ENCODE measurements at regions not wholly inside any gene's neighbourhood (a gene's known extent, or its start where the extent isn't known, plus 50 kb on each side); places are given as distances from the start of the nearest gene placed in this dataset.

GRCh38 chr3:124586126-124587052, 143.9 kb upstream of the UMPS start:
- peaks cover 66% of the 10 kb centered on the region for H3K4me1 ChIP-seq (ENCODE audit: insufficient read depth, low read length)
- in situ Hi-C loops (cut with HindIII; ENCODE audit: extremely low pct_ligation_motif_present, low pct_unique_long_range_greater_than_20kb), result loop anchor here (5.0 kb wide), 1 partner anchor 36 kb away; no protein-coding TSS in a partner anchor
- ATAC-seq, result peak; percentile 27
- H3K27ac ChIP-seq (ENCODE audit: extremely low read length, insufficient read depth, low read length), result peak overlapping the region; percentile 16
- peak overlapping the region; percentile 73 to 89 (median 80) for H3K4me3 ChIP-seq (replicated peaks in 1 of 3; ENCODE audit: insufficient read depth in 1 of 3, low read depth in 2 of 3, low read length in 3 of 3)
- no peaks in the 10 kb centered on the region for H4K20me1 ChIP-seq (ENCODE audit: insufficient read depth, low read length)
- no peaks in the 10 kb centered on the region; a peak in 1 of 5 replicates for H3K27me3 ChIP-seq (ENCODE audit: control insufficient read depth in 1 of 2, insufficient read depth in 2 of 2, low read length in 2 of 2)
- intact Hi-C loops (cut with micrococcal nuclease; ENCODE audit: unreplicated experiment), result loop anchor here (5.0 kb wide), 1 partner anchor 51 kb away; no protein-coding TSS in a partner anchor
- BruUV-seq (replicated peaks), result no TSS peak
- no peak for FAIRE-seq
- 23% methylated on average over 18 of the region's 21 CpGs for WGBS (ENCODE audit: low lambda C conversion rate)
- H2AFZ ChIP-seq (ENCODE audit: low read length), result no peak overlapping the region
- DNase-seq (ENCODE audit: low spot score), result peak; percentile 25
- peaks cover 42% of the 10 kb centered on the region for H3K79me2 ChIP-seq (ENCODE audit: insufficient read depth, low read length)
- H3K9me3 ChIP-seq (ENCODE audit: low read length), result no peaks in the 10 kb centered on the region
- ChIA-PET CTCF (ENCODE audit: low intra/inter-chr PET ratio, low total read pairs) (interaction anchor here (0.7 kb wide), 1 partner anchor 79 kb away, joined by 3 read pairs; no protein-coding TSS in a partner anchor), POLR2A (interaction anchor here (1.3 to 2.5 kb wide), 3 partner anchors 49 to 113 kb away, joined by 4 to 5 read pairs (median 4); no protein-coding TSS in a partner anchor)
- peak overlapping the region; percentile 94 for H3K4me2 ChIP-seq (ENCODE audit: low read depth, low read length)
- no peaks in the 10 kb centered on the region for H3K36me3 ChIP-seq (replicated peaks in 1 of 2; ENCODE audit: control insufficient read depth in 1 of 2, insufficient read depth in 2 of 2, low read length in 2 of 2)
- peak overlapping the region; percentile 83 for H3K9ac ChIP-seq (ENCODE audit: insufficient read depth, low read depth, low read length)
- TF ChIP-seq SALL1 (CRISPR knock-in tag; IDR thresholded peaks at IDR 0.05) (peak; percentile 8; the same call in 1 of the 2 replicates), ZNF280B (CRISPR knock-in tag; IDR thresholded peaks at IDR 0.05; ENCODE audit: borderline replicate concordance) (0 out of 2 replicates have a peak, but pooled peaks have one; percentile 31), ZNF687 (CRISPR knock-in tag; IDR thresholded peaks at IDR 0.05) (peak; percentile 83), ZNF430 (CRISPR knock-in tag; IDR thresholded peaks at IDR 0.05) (peak; percentile 33; the same call in 1 of the 2 replicates), ZNF350 (CRISPR knock-in tag; IDR thresholded peaks at IDR 0.05; ENCODE audit: borderline replicate concordance, low read depth) (peak; percentile 15; the same call in 1 of the 2 replicates), UBTF (CRISPR knock-in tag; IDR thresholded peaks at IDR 0.05) (0 out of 2 replicates have a peak, but pooled peaks have one; percentile 32), PHF21A (CRISPR knock-in tag; IDR thresholded peaks at IDR 0.05) (0 out of 2 replicates have a peak, but pooled peaks have one; percentile 24), ZFX (CRISPR knock-in tag; IDR thresholded peaks at IDR 0.05; ENCODE audit: low read depth) (peak; percentile 34; the same call in 1 of the 2 replicates), ZNF781 (CRISPR knock-in tag; IDR thresholded peaks at IDR 0.05; ENCODE audit: borderline replicate concordance, not compliant biosample characterization) (peak; percentile 29), ZNF678 (CRISPR knock-in tag; IDR thresholded peaks at IDR 0.05) (no peak), ZNF570 (CRISPR knock-in tag; IDR thresholded peaks at IDR 0.05; ENCODE audit: borderline replicate concordance) (no peak)

All from HepG2 (cell line).